BJ (cell line): ENCODE measurements at regions not wholly inside any gene's neighbourhood (a gene's known extent, or its start where the extent isn't known, plus 50 kb on each side); places are given as distances from the start of the nearest gene placed in this dataset.

Experiments
- CTCF ChIA-PET: fragments of 350-600 bp; formaldehyde crosslinking; extraction: SDS; loops from one replicate; lab custom pipeline; 2021; ENCODE audit warnings: antibody characterized with exemption, inconsistent platforms; lab: Yijun Ruan, JAX
- POLR2A ChIA-PET: fragments of 300-600 bp; sonication (Branson Sonifier 250); formaldehyde crosslinking; extraction: SDS; loops from one replicate; lab custom pipeline; 2021; ENCODE audit warnings: antibody characterized with exemption; lab: Charles Lee
- DNase-seq: peaks from one replicate; pipeline ENCODE4 v3.0.0-alpha.2; 2011; ENCODE audit warnings: low read depth
- H3K27me3 ChIP-seq: 2 replicates; pipeline ENCODE4 v1.6.0; 2011; ENCODE audit warnings: low read length; ENCODE audit not compliant: control insufficient read depth, insufficient read depth
- H3K36me3 ChIP-seq: 2 replicates; pipeline ENCODE4 v1.5.1; 2011; ENCODE audit warnings: low read length; ENCODE audit not compliant: control insufficient read depth, insufficient read depth
- H3K4me3 ChIP-seq: 2 replicates; pipeline ENCODE4 v1.5.1; 2011; ENCODE audit warnings: low read depth, mild to moderate bottlenecking, control low read depth, low read length
- CTCF ChIP-seq: IDR thresholded peaks from 2 replicates; pipeline ENCODE4 v1.5.1; 2011; ENCODE audit warnings: low read depth, mild to moderate bottlenecking, control low read depth, inconsistent platforms, low read length, moderate library complexity; ENCODE audit not compliant: insufficient read depth

- Histone ChIP-seq H3K36me3 (no peaks in the 10 kb centered on the region), H3K4me3 (no peak overlapping the region), H3K27me3 (no peaks in the 10 kb centered on the region)
- POLR2A ChIA-PET: no interaction called here
- TF ChIP-seq CTCF: no peak
- DNase-seq: no peak
- CTCF ChIA-PET: no interaction called here
Observed at GRCh38 chr20:1805816-1806215, 89.4 kb upstream of the SIRPA start.

GRCh38 chr20:1805161-1805581 is 90.0 kb upstream of the SIRPA start:
- no peak for DNase-seq
- ChIA-PET POLR2A (no interaction called here), CTCF (no interaction called here)
- Histone ChIP-seq H3K4me3 (no peak overlapping the region), H3K36me3 (no peaks in the 10 kb centered on the region), H3K27me3 (no peaks in the 10 kb centered on the region)
- no peak for TF ChIP-seq CTCF

GRCh38 chr20:1804554-1804956 is 90.7 kb upstream of the SIRPA start:
- TF ChIP-seq CTCF: no peak
- no peak for DNase-seq
- Histone ChIP-seq H3K27me3 (no peaks in the 10 kb centered on the region), H3K36me3 (no peaks in the 10 kb centered on the region), H3K4me3 (no peak overlapping the region)
- ChIA-PET POLR2A (no interaction called here), CTCF (no interaction called here)

GRCh38 chr20:1803932-1804501 is 91.2 kb upstream of the SIRPA start:
- H3K4me3 ChIP-seq: peak overlapping the region; percentile 45
- CTCF ChIA-PET: interaction anchor here (1.6 to 3.0 kb wide), 4 partner anchors 12 to 71 kb away, joined by 3 to 12 read pairs (median 10); no protein-coding TSS in a partner anchor
- H3K36me3 ChIP-seq: no peaks in the 10 kb centered on the region
- 0 out of 2 replicates have a peak, but pooled peaks cover 1% of the 10 kb centered on the region for H3K27me3 ChIP-seq
- DNase-seq: no peak
- TF ChIP-seq CTCF: no peak
- POLR2A ChIA-PET: no interaction called here

GRCh38 chr20:1803061-1803931 is 91.9 kb upstream of the SIRPA start:
- H3K27me3 ChIP-seq: 0 out of 2 replicates have a peak, but pooled peaks cover 1% of the 10 kb centered on the region
- CTCF ChIA-PET: interaction anchor here (0.8 to 3.2 kb wide), 18 partner anchors 10 to 379 kb away, joined by 3 to 29 read pairs (median 6); no protein-coding TSS in a partner anchor
- POLR2A ChIA-PET: no interaction called here

More at GRCh38 chr20:1803061-1803931, 91.9 kb upstream of the SIRPA start:
- no peak for DNase-seq
- H3K36me3 ChIP-seq: no peaks in the 10 kb centered on the region
- TF ChIP-seq CTCF: no peak
- peak overlapping the region; percentile 45 for H3K4me3 ChIP-seq
